ENCODE measurements at regions not wholly inside any gene's neighbourhood (a gene's known extent, or its start where the extent isn't known, plus 50 kb on each side); places are given as distances from the start of the nearest gene placed in this dataset.

GRCh38 chr12:84676787-84677186 is 235.8 kb downstream of the SLC6A15 start:
- no peak for DNase-seq (ENCODE audit: low read depth in 2 of 2)

- DNase-seq (ENCODE audit: low read depth in 2 of 2) = no peak
Measured at GRCh38 chr12:84661786-84662185, 250.8 kb downstream of the SLC6A15 start.

- DNase-seq (ENCODE audit: low read depth in 2 of 2) = no peak
Measured at GRCh38 chr12:84660139-84660538, 252.5 kb downstream of the SLC6A15 start.

- no peak for DNase-seq (ENCODE audit: low read depth in 2 of 2)
Measured at GRCh38 chr12:84658877-84659276, 253.7 kb downstream of the SLC6A15 start.

GRCh38 chr12:84656705-84657104 is 255.9 kb downstream of the SLC6A15 start:
- DNase-seq (ENCODE audit: low read depth in 2 of 2) = no peak

- no peak for DNase-seq (ENCODE audit: low read depth in 2 of 2)
Measured at GRCh38 chr12:84653482-84653881, 259.1 kb downstream of the SLC6A15 start.

GRCh38 chr12:84648425-84648824 is 264.2 kb downstream of the SLC6A15 start:
- no peak for DNase-seq (ENCODE audit: low read depth in 2 of 2)

- no peak for DNase-seq (ENCODE audit: low read depth in 2 of 2)
Measured at GRCh38 chr12:84644908-84645307, 267.7 kb downstream of the SLC6A15 start.

GRCh38 chr12:84643993-84644392 is 268.6 kb downstream of the SLC6A15 start:
- no peak for DNase-seq (ENCODE audit: low read depth in 2 of 2)

- DNase-seq (ENCODE audit: low read depth in 2 of 2) = no peak
Measured at GRCh38 chr12:84641940-84642545, 270.6 kb downstream of the SLC6A15 start.

- DNase-seq (ENCODE audit: low read depth in 2 of 2) = no peak
Measured at GRCh38 chr12:84638811-84639368, 273.7 kb downstream of the SLC6A15 start.

- DNase-seq (ENCODE audit: low read depth in 2 of 2) = no peak
Measured at GRCh38 chr12:84637926-84638325, 274.7 kb downstream of the SLC6A15 start.

GRCh38 chr12:84636801-84637290 is 275.8 kb downstream of the SLC6A15 start:
- no peak for DNase-seq (ENCODE audit: low read depth in 2 of 2)

GRCh38 chr12:84634526-84634925 is 278.1 kb downstream of the SLC6A15 start:
- DNase-seq (ENCODE audit: low read depth in 2 of 2) = no peak

GRCh38 chr12:84632556-84632955 is 280.0 kb downstream of the SLC6A15 start:
- DNase-seq (ENCODE audit: low read depth in 2 of 2) = no peak

GRCh38 chr12:84631020-84631419 is 281.6 kb downstream of the SLC6A15 start:
- DNase-seq (ENCODE audit: low read depth in 2 of 2) = no peak

- no peak for DNase-seq (ENCODE audit: low read depth in 2 of 2)
Measured at GRCh38 chr12:84627593-84627992, 285.0 kb downstream of the SLC6A15 start.

GRCh38 chr12:84624601-84625000 is 288.0 kb downstream of the SLC6A15 start:
- no peak for DNase-seq (ENCODE audit: low read depth in 2 of 2)

GRCh38 chr12:84619053-84619571 is 293.5 kb downstream of the SLC6A15 start:
- no peak for DNase-seq (ENCODE audit: low read depth in 2 of 2)

- DNase-seq (ENCODE audit: low read depth in 2 of 2) = no peak
Measured at GRCh38 chr12:84607170-84607819, 305.3 kb downstream of the SLC6A15 start.

GRCh38 chr12:84605983-84606382 is 306.6 kb downstream of the SLC6A15 start:
- DNase-seq (ENCODE audit: low read depth in 2 of 2) = no peak

GRCh38 chr12:84604551-84604950 is 308.0 kb downstream of the SLC6A15 start:
- no peak for DNase-seq (ENCODE audit: low read depth in 2 of 2)
